MM.1S (cell line): ENCODE measurements at regions not wholly inside any gene's neighbourhood (a gene's known extent, or its start where the extent isn't known, plus 50 kb on each side); places are given as distances from the start of the nearest gene placed in this dataset.

ENCODE experiments used
- DNase-seq: peaks from one replicate; pipeline ENCODE4 v3.0.0-alpha.2; 2015
- H2AFZ ChIP-seq: fragments of 300-600 bp; sonication (generic); 2 replicates; pipeline ENCODE4 v1.6.0; 2016; ENCODE audit warnings: antibody characterized with exemption, low read length
- H3F3A ChIP-seq: fragments of 300-600 bp; sonication (generic); 2 replicates; pipeline ENCODE4 v1.6.1; 2016; ENCODE audit warnings: mild to moderate bottlenecking, antibody characterized with exemption, low read length, moderate library complexity, mixed read lengths; ENCODE audit not compliant: insufficient read depth
- H3K27ac ChIP-seq: fragments of 300-600 bp; sonication (generic); 2 replicates; pipeline ENCODE4 v1.5.1; 2016; ENCODE audit warnings: mild to moderate bottlenecking, low read length
- H3K27me3 ChIP-seq: fragments of 300-600 bp; sonication (generic); replicated peaks from 2 replicates; pipeline ENCODE4 v1.6.0; 2016; ENCODE audit warnings: low read length; ENCODE audit not compliant: insufficient read depth
- H3K36me3 ChIP-seq: fragments of 300-600 bp; sonication (generic); replicated peaks from 2 replicates; pipeline ENCODE4 v1.6.1; 2016; ENCODE audit warnings: mild to moderate bottlenecking, low read length, mixed read lengths; ENCODE audit not compliant: insufficient read depth
- H3K4me1 ChIP-seq: fragments of 300-600 bp; sonication (generic); 2 replicates; pipeline ENCODE4 v1.6.1; 2016; ENCODE audit warnings: low read length, mixed read lengths
- H3K4me2 ChIP-seq: fragments of 300-600 bp; sonication (generic); 2 replicates; pipeline ENCODE4 v1.6.0; 2016; ENCODE audit warnings: low read depth, low read length
- H3K4me3 ChIP-seq: fragments of 300-600 bp; sonication (generic); 2 replicates; pipeline ENCODE4 v1.5.1; 2016; ENCODE audit warnings: low read length, mixed read lengths
- H3K79me2 ChIP-seq: fragments of 300-600 bp; sonication (generic); 2 replicates; pipeline ENCODE4 v1.6.1; 2016; ENCODE audit warnings: mixed run types, low read length, mixed read lengths
- H3K9ac ChIP-seq: fragments of 300-600 bp; sonication (generic); 2 replicates; pipeline ENCODE4 v1.6.1; 2016; ENCODE audit warnings: low read length, mixed read lengths
- H3K9me2 ChIP-seq: fragments of 300-600 bp; sonication (generic); replicated peaks from 2 replicates; pipeline ENCODE4 v1.6.1; 2016; ENCODE audit warnings: mild to moderate bottlenecking, low read length, mixed read lengths; ENCODE audit not compliant: insufficient read depth
- H3K9me3 ChIP-seq: fragments of 300-600 bp; sonication (generic); replicated peaks from 2 replicates; pipeline ENCODE4 v1.6.1; 2016; ENCODE audit warnings: mild to moderate bottlenecking, low read length, mixed read lengths; ENCODE audit not compliant: insufficient read depth
- H4K20me1 ChIP-seq: fragments of 300-600 bp; sonication (generic); 2 replicates; pipeline ENCODE4 v1.6.1; 2016; ENCODE audit warnings: mild to moderate bottlenecking, low read length, moderate library complexity, mixed read lengths; ENCODE audit not compliant: insufficient read depth
- CTCF ChIP-seq: fragments of 300-600 bp; sonication (generic); IDR thresholded peaks from 2 replicates; pipeline ENCODE4 v1.5.1; 2016; ENCODE audit warnings: antibody characterized with exemption, low read length, mixed read lengths
- EZH2 ChIP-seq: fragments of 300-600 bp; sonication (generic); optimal IDR thresholded peaks from 2 replicates; pipeline ENCODE3; 2017; ENCODE audit warnings: low read depth, mild to moderate bottlenecking, antibody characterized with exemption, low read length, mixed read lengths
- EZH2phosphoT487 ChIP-seq: fragments of 300-600 bp; sonication (generic); IDR thresholded peaks from 2 replicates; pipeline ENCODE4 v1.6.1; 2018; ENCODE audit warnings: antibody characterized with exemption, low read length

GRCh38 chr11:45060707-45061106 lies 85.7 kb upstream of the PRDM11 start:
- no peak overlapping the region for H3K4me2 ChIP-seq
- DNase-seq, result no peak
- no peaks in the 10 kb centered on the region for H3K4me1 ChIP-seq
- no peaks in the 10 kb centered on the region for H3K9me3 ChIP-seq
- H3K27ac ChIP-seq, result no peak overlapping the region
- H4K20me1 ChIP-seq, result no peaks in the 10 kb centered on the region
- H3K27me3 ChIP-seq, result no peaks in the 10 kb centered on the region
- no peak overlapping the region for H3K4me3 ChIP-seq
- TF ChIP-seq EZH2phosphoT487 (no peak), EZH2 (no peak), CTCF (no peak)
- H3K9me2 ChIP-seq, result no peaks in the 10 kb centered on the region
- no peaks in the 10 kb centered on the region for H3F3A ChIP-seq
- no peaks in the 10 kb centered on the region for H3K79me2 ChIP-seq
- H3K36me3 ChIP-seq, result no peaks in the 10 kb centered on the region
- no peak overlapping the region for H3K9ac ChIP-seq
- H2AFZ ChIP-seq, result no peak overlapping the region

GRCh38 chr11:45061641-45062040 lies 84.8 kb upstream of the PRDM11 start:
- Histone ChIP-seq H3K36me3 (no peaks in the 10 kb centered on the region), H3K27ac (no peak overlapping the region), H3K79me2 (no peaks in the 10 kb centered on the region), H3K9me3 (no peaks in the 10 kb centered on the region), H3K9me2 (no peaks in the 10 kb centered on the region), H3K4me2 (no peak overlapping the region), H2AFZ (no peak overlapping the region), H3K4me1 (no peaks in the 10 kb centered on the region), H3K9ac (no peak overlapping the region), H3K27me3 (no peaks in the 10 kb centered on the region), H4K20me1 (no peaks in the 10 kb centered on the region), H3K4me3 (no peak overlapping the region), H3F3A (no peaks in the 10 kb centered on the region)
- DNase-seq, result no peak
- no peak for TF ChIP-seq EZH2
- no peak for TF ChIP-seq CTCF
- no peak for TF ChIP-seq EZH2phosphoT487

- TF ChIP-seq CTCF (no peak), EZH2 (no peak), EZH2phosphoT487 (no peak)
- Histone ChIP-seq H3K9ac (no peak overlapping the region), H3K4me1 (peaks cover under 1% of the 10 kb centered on the region; the same call in 1 of the 2 replicates), H3F3A (no peaks in the 10 kb centered on the region), H3K9me2 (no peaks in the 10 kb centered on the region), H3K9me3 (no peaks in the 10 kb centered on the region), H2AFZ (no peak overlapping the region), H4K20me1 (no peaks in the 10 kb centered on the region), H3K27ac (no peak overlapping the region), H3K27me3 (no peaks in the 10 kb centered on the region), H3K79me2 (no peaks in the 10 kb centered on the region), H3K4me2 (no peak overlapping the region), H3K4me3 (no peak overlapping the region), H3K36me3 (no peaks in the 10 kb centered on the region)
- DNase-seq, result no peak
Observed at GRCh38 chr11:45062115-45062514, 84.3 kb upstream of the PRDM11 start.
